Large intestine (tissue), 3 donors: ENCODE measurements at regions not wholly inside any gene's neighbourhood (a gene's known extent, or its start where the extent isn't known, plus 50 kb on each side); places are given as distances from the start of the nearest gene placed in this dataset.
"Not testable (repeated sequence)": the region's sequence is repeated elsewhere in the genome, so short reads cannot be mapped to it uniquely, and the experiment has no call there.

Source experiments
- DNase-seq, 2 donors: peaks; one replicate each; pipeline versions ENCODE4 v3.0.0 to v3.0.0-alpha.2; 2013
- H3K27ac ChIP-seq: one replicate; pipeline ENCODE4 v1.5.1; 2013; ENCODE audit warnings: low read length
- H3K27me3 ChIP-seq: 2 replicates; pipeline ENCODE4 v1.6.1; 2013; ENCODE audit warnings: low read length; ENCODE audit not compliant: control insufficient read depth, insufficient read depth
- H3K36me3 ChIP-seq: 2 replicates; pipeline ENCODE4 v1.6.1; 2013; ENCODE audit warnings: low read length; ENCODE audit not compliant: control insufficient read depth, insufficient read depth
- H3K4me1 ChIP-seq: one replicate; pipeline ENCODE4 v1.6.1; 2013; ENCODE audit warnings: low read length; ENCODE audit not compliant: control insufficient read depth, insufficient read depth
- H3K4me3 ChIP-seq: one replicate; pipeline ENCODE4 v1.5.1; 2013; ENCODE audit warnings: low read length
- H3K9me3 ChIP-seq: one replicate; pipeline ENCODE4 v1.6.1; 2013; ENCODE audit warnings: mild to moderate bottlenecking, low read depth, low read length, moderate library complexity; ENCODE audit not compliant: control insufficient read depth
- WGBS: methylation state at CpG from one replicate; pipeline ENCODE4 v1.1.5; 2013; ENCODE audit warnings: low lambda C conversion rate; ENCODE audit not compliant: insufficient coverage; 5-methylcytosine and 5-hydroxymethylcytosine counted together

GRCh38 chr10:27319139-27319538 is 78.5 kb upstream of the ACBD5 start:
- not testable (repeated sequence) for H3K4me1 ChIP-seq, H3K36me3 ChIP-seq, H3K27me3 ChIP-seq, H3K9me3 ChIP-seq, DNase-seq, H3K4me3 ChIP-seq, H3K27ac ChIP-seq
- no CpG with 5 or more reads among the region's 5 CpGs for WGBS

GRCh38 chr10:27315082-27315481 is 74.5 kb upstream of the ACBD5 start:
- not testable (repeated sequence) for H3K27ac ChIP-seq, H3K4me3 ChIP-seq, H3K4me1 ChIP-seq, DNase-seq, H3K36me3 ChIP-seq, H3K9me3 ChIP-seq, H3K27me3 ChIP-seq
- WGBS, result no CpG with 5 or more reads among the region's 2 CpGs

- not testable (repeated sequence) for DNase-seq, H3K4me3 ChIP-seq, H3K4me1 ChIP-seq, H3K27ac ChIP-seq, H3K27me3 ChIP-seq, H3K36me3 ChIP-seq, H3K9me3 ChIP-seq
- WGBS, result 80% methylated on average over 1 of the region's 3 CpGs
Measured at GRCh38 chr10:27313586-27313985, 73.0 kb upstream of the ACBD5 start.

GRCh38 chr10:27312854-27313253 is 72.3 kb upstream of the ACBD5 start:
- no peak overlapping the region for H3K27ac ChIP-seq
- WGBS, result 51% methylated on average over 2 of the region's 4 CpGs
- H3K9me3 ChIP-seq, result no peaks in the 10 kb centered on the region
- H3K4me1 ChIP-seq, result no peaks in the 10 kb centered on the region
- no peak overlapping the region for H3K4me3 ChIP-seq
- DNase-seq, result peak in 1 of 2 donors; percentile 26
- no peaks in the 10 kb centered on the region for H3K36me3 ChIP-seq
- no peaks in the 10 kb centered on the region for H3K27me3 ChIP-seq

GRCh38 chr10:27311809-27312208 is 71.2 kb upstream of the ACBD5 start:
- H3K4me3 ChIP-seq, H3K4me1 ChIP-seq, H3K9me3 ChIP-seq, H3K36me3 ChIP-seq, DNase-seq, H3K27me3 ChIP-seq, H3K27ac ChIP-seq: not testable (repeated sequence)
- WGBS, result no CpG with 5 or more reads among the region's 20 CpGs

GRCh38 chr10:27298522-27298850 is 57.9 kb upstream of the ACBD5 start:
- H3K4me3 ChIP-seq, H3K9me3 ChIP-seq, H3K27ac ChIP-seq, H3K36me3 ChIP-seq, H3K27me3 ChIP-seq, DNase-seq, H3K4me1 ChIP-seq: not testable (repeated sequence)
- no CpG with 5 or more reads among the region's 4 CpGs for WGBS

GRCh38 chr10:27297844-27298521 is 57.4 kb upstream of the ACBD5 start:
- Histone ChIP-seq H3K4me3 (no peak overlapping the region), H3K9me3 (peaks cover 3% of the 10 kb centered on the region), H3K27ac (no peak overlapping the region), H3K4me1 (no peaks in the 10 kb centered on the region), H3K27me3 (no peaks in the 10 kb centered on the region), H3K36me3 (no peaks in the 10 kb centered on the region)
- WGBS, result 78% methylated on average over 1 of the region's 6 CpGs
- no peak for DNase-seq

GRCh38 chr10:27296285-27296684 is 55.7 kb upstream of the ACBD5 start:
- not testable (repeated sequence) for H3K27me3 ChIP-seq, H3K9me3 ChIP-seq, H3K27ac ChIP-seq, H3K4me1 ChIP-seq, H3K36me3 ChIP-seq, DNase-seq, H3K4me3 ChIP-seq
- no CpG with 5 or more reads among the region's 26 CpGs for WGBS

- not testable (repeated sequence) for H3K27me3 ChIP-seq, H3K4me1 ChIP-seq, H3K4me3 ChIP-seq, DNase-seq, H3K36me3 ChIP-seq, H3K9me3 ChIP-seq, H3K27ac ChIP-seq
- WGBS, result no CpG with 5 or more reads among the region's 5 CpGs
Measured at GRCh38 chr10:27291253-27291895, 50.8 kb upstream of the ACBD5 start.
